ENCODE measurements at regions not wholly inside any gene's neighbourhood (a gene's known extent, or its start where the extent isn't known, plus 50 kb on each side); places are given as distances from the start of the nearest gene placed in this dataset.

DNA sequence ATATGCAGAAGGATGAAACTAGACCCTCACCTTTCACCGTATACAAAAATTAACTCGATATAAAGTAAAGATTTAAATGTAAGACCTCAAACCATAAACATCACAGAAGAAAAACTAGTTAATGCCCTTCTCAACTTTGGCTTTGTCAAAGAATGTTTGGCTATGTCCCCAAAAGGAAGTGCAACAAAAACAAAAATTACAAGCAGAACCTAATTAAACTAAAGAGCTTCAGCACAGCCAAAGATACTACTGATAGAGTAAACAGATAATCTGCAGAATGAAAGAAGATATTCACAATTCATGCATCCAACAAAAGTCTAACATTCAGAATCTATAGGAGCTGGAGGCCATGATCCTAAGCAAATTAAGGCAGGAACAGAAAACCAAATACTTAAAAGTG lies 824.6 kb upstream of the NEGR1 start:
- ChIA-PET POLR2A (ENCODE audit: unreplicated experiment) (no interaction called here), CTCF (no interaction called here)
- intact Hi-C loops (cut with micrococcal nuclease; ENCODE audit: unreplicated experiment) = no loop called here
- no peak for DNase-seq
- Histone ChIP-seq H3K9me3 (ENCODE audit: insufficient read depth, low read depth) (no peaks in the 10 kb centered on the region), H3K27ac (no peak overlapping the region), H4K20me1 (ENCODE audit: insufficient read depth) (no peaks in the 10 kb centered on the region), H3K36me3 (ENCODE audit: low read depth) (no peaks in the 10 kb centered on the region), H3K79me2 (ENCODE audit: low read depth) (no peaks in the 10 kb centered on the region), H2AFZ (no peak overlapping the region), H3K4me3 (no peak overlapping the region), H3K4me2 (no peak overlapping the region), H3F3A (ENCODE audit: insufficient read depth, low read depth) (no peaks in the 10 kb centered on the region), H3K4me1 (replicated peaks; ENCODE audit: insufficient read depth) (no peaks in the 10 kb centered on the region), H3K9me2 (ENCODE audit: insufficient read depth) (no peaks in the 10 kb centered on the region), H3K27me3 (ENCODE audit: insufficient read depth, low read depth) (no peaks in the 10 kb centered on the region)
- no TSS peak for BruUV-seq (replicated peaks)
- no peak for TF ChIP-seq EZH2 (IDR thresholded peaks at IDR 0.05; ENCODE audit: low read depth)
- TF ChIP-seq CTCF (conservative IDR thresholded peaks at IDR 0.05) = no peak

DNA sequence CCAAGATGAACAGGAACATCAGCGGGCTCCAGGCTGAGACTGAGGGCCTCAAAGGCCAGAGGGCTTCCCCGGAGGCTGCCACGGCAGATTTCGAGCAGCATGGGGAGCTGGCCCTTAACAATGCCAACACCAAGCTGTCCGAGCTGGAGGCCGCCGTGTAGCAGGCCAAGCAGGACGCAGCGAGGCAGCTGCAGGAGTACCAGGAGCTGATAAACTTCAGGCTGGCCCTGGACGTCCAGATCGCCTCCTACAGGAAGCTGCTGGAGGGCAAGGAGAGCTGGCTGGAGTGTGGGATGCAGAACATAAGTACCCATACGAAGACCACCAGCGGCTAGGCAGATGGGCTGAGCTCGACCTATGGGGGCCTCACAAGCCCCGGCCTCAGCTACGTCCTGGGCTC lies 823.4 kb upstream of the NEGR1 start:
- no peaks in the 10 kb centered on the region for H3K36me3 ChIP-seq (ENCODE audit: low read depth)
- no peaks in the 10 kb centered on the region for H3F3A ChIP-seq (ENCODE audit: insufficient read depth, low read depth)
- H3K4me1 ChIP-seq (replicated peaks; ENCODE audit: insufficient read depth) = no peaks in the 10 kb centered on the region
- no peak overlapping the region for H3K4me3 ChIP-seq
- no peaks in the 10 kb centered on the region for H3K27me3 ChIP-seq (ENCODE audit: insufficient read depth, low read depth)
- no peak for TF ChIP-seq EZH2 (IDR thresholded peaks at IDR 0.05; ENCODE audit: low read depth)
- no peak for TF ChIP-seq CTCF (conservative IDR thresholded peaks at IDR 0.05)
- no peaks in the 10 kb centered on the region for H4K20me1 ChIP-seq (ENCODE audit: insufficient read depth)
- no peaks in the 10 kb centered on the region for H3K9me3 ChIP-seq (ENCODE audit: insufficient read depth, low read depth)
- no peaks in the 10 kb centered on the region for H3K79me2 ChIP-seq (ENCODE audit: low read depth)
- intact Hi-C loops (cut with micrococcal nuclease; ENCODE audit: unreplicated experiment) = no loop called here
- H3K4me2 ChIP-seq = no peak overlapping the region
- H2AFZ ChIP-seq = no peak overlapping the region
- CTCF ChIA-PET = no interaction called here
- H3K27ac ChIP-seq = no peak overlapping the region
- no peaks in the 10 kb centered on the region for H3K9me2 ChIP-seq (ENCODE audit: insufficient read depth)
- POLR2A ChIA-PET (ENCODE audit: unreplicated experiment) = no interaction called here
- DNase-seq = no peak
- no TSS peak for BruUV-seq (replicated peaks)

DNA sequence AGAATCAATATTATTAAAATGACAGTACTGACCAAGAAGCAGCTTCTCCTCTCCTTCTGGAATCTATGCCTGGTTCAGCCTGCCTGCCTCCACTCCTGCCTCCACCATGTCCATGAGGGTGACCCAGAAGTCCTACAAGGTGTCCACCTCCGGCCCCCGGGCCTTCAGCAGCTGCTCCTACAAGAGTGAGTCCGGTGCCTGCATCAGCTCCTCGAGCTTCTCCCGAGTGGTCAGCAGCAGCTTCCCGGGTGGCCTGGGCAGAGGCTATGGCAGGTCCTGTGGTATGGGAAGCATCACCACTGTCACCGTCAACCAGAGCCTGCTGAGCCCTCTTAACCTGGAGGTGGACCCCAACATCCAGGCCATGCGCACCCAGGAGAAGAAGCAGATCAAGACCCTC lies 822.4 kb upstream of the NEGR1 start:
- intact Hi-C loops (cut with micrococcal nuclease; ENCODE audit: unreplicated experiment) = no loop called here
- no peaks in the 10 kb centered on the region for H3K4me1 ChIP-seq (replicated peaks; ENCODE audit: insufficient read depth)
- H2AFZ ChIP-seq = no peak overlapping the region
- no peak overlapping the region for H3K4me3 ChIP-seq
- H3K27ac ChIP-seq = no peak overlapping the region
- TF ChIP-seq CTCF (conservative IDR thresholded peaks at IDR 0.05) (no peak), EZH2 (IDR thresholded peaks at IDR 0.05; ENCODE audit: low read depth) (no peak)
- DNase-seq = no peak
- no peaks in the 10 kb centered on the region for H4K20me1 ChIP-seq (ENCODE audit: insufficient read depth)
- no peaks in the 10 kb centered on the region for H3F3A ChIP-seq (ENCODE audit: insufficient read depth, low read depth)
- no peaks in the 10 kb centered on the region for H3K9me3 ChIP-seq (ENCODE audit: insufficient read depth, low read depth)
- ChIA-PET CTCF (interaction anchor here (0.6 kb wide), 1 partner anchor 217 kb away, joined by 3 read pairs; no protein-coding TSS in a partner anchor), POLR2A (ENCODE audit: unreplicated experiment) (interaction anchor here (0.7 kb wide), 1 partner anchor 421 kb away, joined by 6 read pairs; no protein-coding TSS in a partner anchor)
- H3K4me2 ChIP-seq = no peak overlapping the region
- H3K79me2 ChIP-seq (ENCODE audit: low read depth) = no peaks in the 10 kb centered on the region
- no peaks in the 10 kb centered on the region for H3K36me3 ChIP-seq (ENCODE audit: low read depth)
- H3K27me3 ChIP-seq (ENCODE audit: insufficient read depth, low read depth) = no peaks in the 10 kb centered on the region
- no peaks in the 10 kb centered on the region for H3K9me2 ChIP-seq (ENCODE audit: insufficient read depth)
- BruUV-seq (replicated peaks) = no TSS peak

Measured in PC-9 (cell line).